ENCODE measurements at regions not wholly inside any gene's neighbourhood (a gene's known extent, or its start where the extent isn't known, plus 50 kb on each side); places are given as distances from the start of the nearest gene placed in this dataset.
"Not testable (repeated sequence)": the region's sequence is repeated elsewhere in the genome, so short reads cannot be mapped to it uniquely, and the experiment has no call there.

- DNase-seq (ENCODE audit: low read depth), result no peak
- in situ Hi-C loops (cut with HindIII; ENCODE audit: low pct_unique_long_range_greater_than_20kb, low sequenced_read_pairs), result no loop called here
These were observed 186.7 kb downstream of the C9orf50 start for GRCh38 chr9:129434187-129434586.

GRCh38 chr9:129432297-129433154 is 188.4 kb downstream of the C9orf50 start:
- in situ Hi-C loops (cut with HindIII; ENCODE audit: low pct_unique_long_range_greater_than_20kb, low sequenced_read_pairs), result no loop called here
- peak; percentile 37 for DNase-seq (ENCODE audit: low read depth)

GRCh38 chr9:129430940-129431643 is 189.8 kb downstream of the C9orf50 start:
- in situ Hi-C loops (cut with HindIII; ENCODE audit: low pct_unique_long_range_greater_than_20kb, low sequenced_read_pairs), result no loop called here
- DNase-seq (ENCODE audit: low read depth), result no peak

- no peak for DNase-seq (ENCODE audit: low read depth)
- in situ Hi-C loops (cut with HindIII; ENCODE audit: low pct_unique_long_range_greater_than_20kb, low sequenced_read_pairs), result no loop called here
These were observed 191.9 kb downstream of the C9orf50 start for GRCh38 chr9:129428864-129429577.

- in situ Hi-C loops (cut with HindIII; ENCODE audit: low pct_unique_long_range_greater_than_20kb, low sequenced_read_pairs), result no loop called here
- DNase-seq (ENCODE audit: low read depth), result no peak
These were observed 193.8 kb downstream of the C9orf50 start for GRCh38 chr9:129427149-129427548.

GRCh38 chr9:129423755-129424154 is 197.1 kb downstream of the C9orf50 start:
- DNase-seq (ENCODE audit: low read depth); in situ Hi-C loops (cut with HindIII; ENCODE audit: low pct_unique_long_range_greater_than_20kb, low sequenced_read_pairs): not testable (repeated sequence)

- in situ Hi-C loops (cut with HindIII; ENCODE audit: low pct_unique_long_range_greater_than_20kb, low sequenced_read_pairs), result no loop called here
- no peak for DNase-seq (ENCODE audit: low read depth)
These were observed 197.7 kb downstream of the C9orf50 start for GRCh38 chr9:129423216-129423615.

- DNase-seq (ENCODE audit: low read depth), result no peak
- in situ Hi-C loops (cut with HindIII; ENCODE audit: low pct_unique_long_range_greater_than_20kb, low sequenced_read_pairs), result no loop called here
These were observed 198.1 kb downstream of the C9orf50 start for GRCh38 chr9:129422843-129423192.

GRCh38 chr9:129422032-129422842 is 198.7 kb downstream of the C9orf50 start:
- in situ Hi-C loops (cut with HindIII; ENCODE audit: low pct_unique_long_range_greater_than_20kb, low sequenced_read_pairs), result no loop called here
- DNase-seq (ENCODE audit: low read depth), result no peak

- in situ Hi-C loops (cut with HindIII; ENCODE audit: low pct_unique_long_range_greater_than_20kb, low sequenced_read_pairs), result no loop called here
- no peak for DNase-seq (ENCODE audit: low read depth)
These were observed 199.5 kb downstream of the C9orf50 start for GRCh38 chr9:129421371-129421770.

GRCh38 chr9:129420721-129421120 is 200.2 kb downstream of the C9orf50 start:
- DNase-seq (ENCODE audit: low read depth), result no peak

GRCh38 chr9:129419382-129419899 is 201.5 kb downstream of the C9orf50 start:
- in situ Hi-C loops (cut with HindIII; ENCODE audit: low pct_unique_long_range_greater_than_20kb, low sequenced_read_pairs), result no loop called here
- DNase-seq (ENCODE audit: low read depth), result no peak

More at GRCh38 chr9:129420721-129421120, 200.2 kb downstream of the C9orf50 start:
- in situ Hi-C loops (cut with HindIII; ENCODE audit: low pct_unique_long_range_greater_than_20kb, low sequenced_read_pairs), result no loop called here

GRCh38 chr9:129418451-129418850 is 202.4 kb downstream of the C9orf50 start:
- in situ Hi-C loops (cut with HindIII; ENCODE audit: low pct_unique_long_range_greater_than_20kb, low sequenced_read_pairs), result no loop called here
- no peak for DNase-seq (ENCODE audit: low read depth)

- in situ Hi-C loops (cut with HindIII; ENCODE audit: low pct_unique_long_range_greater_than_20kb, low sequenced_read_pairs), result no loop called here
- DNase-seq (ENCODE audit: low read depth), result peak; percentile 77
These were observed 203.9 kb downstream of the C9orf50 start for GRCh38 chr9:129416821-129417539.

- in situ Hi-C loops (cut with HindIII; ENCODE audit: low pct_unique_long_range_greater_than_20kb, low sequenced_read_pairs), result no loop called here
- no peak for DNase-seq (ENCODE audit: low read depth)
These were observed 204.8 kb downstream of the C9orf50 start for GRCh38 chr9:129415942-129416651.

GRCh38 chr9:129414993-129415941 is 205.6 kb downstream of the C9orf50 start:
- no peak for DNase-seq (ENCODE audit: low read depth)
- in situ Hi-C loops (cut with HindIII; ENCODE audit: low pct_unique_long_range_greater_than_20kb, low sequenced_read_pairs), result no loop called here

Measured in Caki2 (cell line).